SIG-M5 treated with dmso at 0.1 percent for 504 hours (cell line): ENCODE measurements at regions not wholly inside any gene's neighbourhood (a gene's known extent, or its start where the extent isn't known, plus 50 kb on each side); places are given as distances from the start of the nearest gene placed in this dataset.
"Not testable (repeated sequence)": the region's sequence is repeated elsewhere in the genome, so short reads cannot be mapped to it uniquely, and the experiment has no call there.

Experiments
- DNase-seq: peaks from one replicate; lab custom pipeline; 2025; ENCODE audit not compliant: unreplicated experiment; lab: John Stamatoyannopoulos, UW

- no peak for DNase-seq
Measured at GRCh38 chr13:42373048-42373812, 101.3 kb downstream of the AKAP11 start.

DNA sequence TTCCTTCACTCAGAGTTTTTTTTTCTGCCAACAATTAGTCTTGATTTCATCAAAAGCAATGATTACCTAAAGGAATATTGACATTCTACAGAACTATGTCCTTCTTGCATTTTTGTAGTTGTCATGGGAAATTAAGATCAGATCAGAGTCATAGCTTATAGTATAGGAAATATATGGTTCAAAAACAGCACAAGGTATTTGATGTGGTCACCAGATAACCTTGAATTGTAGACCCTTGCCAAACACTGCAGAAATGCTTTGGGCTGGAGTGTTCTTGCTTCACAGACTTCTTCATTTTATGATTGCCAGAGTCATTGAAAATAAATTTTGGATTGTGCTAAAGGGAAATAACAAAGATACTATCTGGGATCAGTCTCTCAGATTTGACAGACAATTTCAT, 103.7 kb downstream of the AKAP11 start:
- DNase-seq = no peak

- peak; percentile 79 for DNase-seq
Measured at GRCh38 chr13:42377640-42378382, 105.9 kb downstream of the AKAP11 start.

DNA sequence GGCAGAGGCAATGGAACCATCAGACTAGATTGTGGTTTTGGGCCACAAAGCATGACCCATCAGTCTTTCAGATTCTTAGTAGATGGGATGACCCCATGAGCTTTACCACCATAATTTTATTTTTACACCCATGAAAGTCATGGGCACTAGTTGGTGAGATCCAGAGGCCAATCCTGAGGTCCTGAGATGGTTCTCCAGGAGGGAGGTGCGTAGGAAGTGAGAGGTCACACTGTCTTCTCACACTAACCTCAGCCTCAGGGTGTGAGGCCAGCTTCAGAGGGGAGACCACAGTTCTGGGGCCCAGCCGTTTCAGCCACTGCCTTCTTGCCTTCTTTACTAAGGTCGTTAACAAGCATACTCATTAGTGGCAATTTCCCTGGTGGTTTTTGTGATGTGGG, 106.4 kb downstream of the AKAP11 start:
- DNase-seq = no peak

GRCh38 chr13:42379241-42379640, 107.3 kb downstream of the AKAP11 start:
- DNase-seq = no peak

GRCh38 chr13:42380420-42381164, 108.6 kb downstream of the AKAP11 start:
- DNase-seq = no peak

DNA sequence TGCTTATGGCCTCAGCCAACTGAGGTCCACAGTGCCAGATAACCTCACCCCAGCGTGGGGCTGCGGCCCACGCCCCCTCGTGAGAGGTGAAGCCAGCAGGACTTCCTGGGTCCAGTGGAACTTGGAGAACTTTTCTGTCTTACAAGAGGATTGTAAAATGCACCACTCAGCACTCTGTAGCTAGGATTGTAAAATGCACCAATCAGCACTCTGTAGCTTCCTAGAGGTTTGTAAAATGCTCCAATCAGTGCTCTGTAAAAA, 109.1 kb downstream of the AKAP11 start:
- DNase-seq = no peak

DNA sequence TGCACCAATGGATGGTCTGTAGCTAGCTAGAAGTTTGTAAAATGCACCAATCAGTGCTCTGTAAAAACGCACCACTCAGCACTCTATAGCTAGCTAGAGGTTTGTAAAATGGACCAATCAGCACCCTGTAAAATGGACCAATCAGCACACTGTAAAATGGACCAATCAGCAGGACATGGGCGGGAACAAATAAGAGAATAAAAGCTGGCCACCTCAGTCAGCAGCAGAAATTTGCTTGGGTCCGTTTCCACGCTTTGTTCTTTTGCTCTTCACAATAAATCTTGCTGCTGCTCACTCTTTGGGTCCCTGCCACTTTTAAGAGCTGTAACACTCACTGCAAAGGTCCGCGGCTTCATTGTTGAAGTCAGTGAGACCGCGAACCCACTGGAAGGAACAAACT, 109.5 kb downstream of the AKAP11 start:
- not testable (repeated sequence) for DNase-seq

- DNase-seq = no peak
Measured at GRCh38 chr13:42383025-42383424, 111.1 kb downstream of the AKAP11 start.

GRCh38 chr13:42384265-42384664, 112.3 kb downstream of the AKAP11 start:
- no peak for DNase-seq

- DNase-seq = no peak
Measured at GRCh38 chr13:42388326-42388725, 116.4 kb downstream of the AKAP11 start.

GRCh38 chr13:42389041-42389440, 117.1 kb downstream of the AKAP11 start:
- no peak for DNase-seq

- DNase-seq = no peak
Measured at GRCh38 chr13:42392180-42392579, 120.2 kb downstream of the AKAP11 start.

- DNase-seq = no peak
Measured at GRCh38 chr13:42392716-42393572, 121.0 kb downstream of the AKAP11 start.

GRCh38 chr13:42393573-42394360, 121.8 kb downstream of the AKAP11 start:
- no peak for DNase-seq

DNA sequence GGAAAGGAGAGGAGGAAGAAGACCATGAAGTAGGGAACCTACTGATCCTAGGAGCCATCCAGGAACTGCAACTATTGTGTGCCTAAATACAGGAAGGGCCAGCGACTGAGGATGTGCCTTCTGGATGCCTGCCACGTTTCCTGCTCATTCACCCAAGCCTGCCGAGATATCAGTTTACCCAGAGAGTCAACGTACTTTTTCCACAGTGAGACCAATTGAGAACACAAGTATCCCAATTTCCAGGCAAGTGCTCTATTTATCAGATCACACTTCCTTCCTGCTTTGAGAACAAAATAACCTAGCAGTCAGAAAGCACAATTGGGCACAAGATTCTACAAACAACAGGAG, 122.4 kb downstream of the AKAP11 start:
- no peak for DNase-seq

DNA sequence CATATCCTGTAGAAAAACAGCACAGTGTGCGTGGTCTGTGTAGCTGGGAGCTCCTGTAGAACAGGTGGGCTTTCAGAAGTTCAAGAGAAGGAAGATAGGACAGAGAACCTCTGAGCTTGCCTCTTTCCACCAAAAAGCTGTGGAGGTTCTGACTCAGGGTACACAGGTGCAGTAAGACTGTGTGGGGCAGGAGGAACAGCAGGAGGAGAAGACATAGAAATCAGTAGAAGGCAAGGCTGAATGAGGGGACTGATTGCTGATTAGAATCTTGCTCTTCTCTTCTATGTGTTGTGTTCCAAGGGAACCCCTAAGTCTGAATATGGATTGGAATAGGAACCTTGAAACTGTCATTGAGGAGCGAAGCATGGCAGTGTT, 122.7 kb downstream of the AKAP11 start:
- no peak for DNase-seq

GRCh38 chr13:42395086-42395821, 123.3 kb downstream of the AKAP11 start:
- DNase-seq = no peak

DNA sequence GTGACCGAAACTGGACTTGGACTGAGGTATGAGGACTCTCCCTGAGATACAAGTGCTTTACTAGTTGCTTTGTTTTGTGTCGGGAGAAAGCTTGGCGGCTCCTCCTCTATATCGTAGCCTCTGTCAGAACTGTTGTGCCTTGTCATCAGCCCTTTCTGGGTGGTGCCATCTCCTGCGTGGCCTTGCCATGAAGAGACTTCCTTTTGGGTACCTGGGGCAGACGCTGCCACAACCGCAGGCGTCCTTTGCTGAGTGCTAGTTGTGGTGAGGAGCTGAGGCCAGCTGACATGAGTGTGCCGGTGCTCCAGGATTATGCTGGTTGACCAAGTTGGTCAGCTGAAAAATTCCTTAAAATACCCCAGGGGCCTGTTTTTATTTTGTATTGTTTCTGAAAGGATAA, 124.5 kb downstream of the AKAP11 start:
- DNase-seq = no peak
